ENCODE measurements at regions not wholly inside any gene's neighbourhood (a gene's known extent, or its start where the extent isn't known, plus 50 kb on each side); places are given as distances from the start of the nearest gene placed in this dataset.

GRCh38 chr12:115043079-115043478, 359.1 kb upstream of the TBX3 start:
- H3K4me3 ChIP-seq (ENCODE audit: low read depth, low read length), result no peak overlapping the region
- no peak for TF ChIP-seq MYC (IDR thresholded peaks at IDR 0.05; ENCODE audit: low read depth, low read length)
- TF ChIP-seq, protein P1, sequence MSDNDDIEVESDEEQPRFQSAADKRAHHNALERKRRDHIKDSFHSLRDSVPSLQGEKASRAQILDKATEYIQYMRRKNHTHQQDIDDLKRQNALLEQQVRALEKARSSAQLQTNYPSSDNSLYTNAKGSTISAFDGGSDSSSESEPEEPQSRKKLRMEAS (IDR thresholded peaks at IDR 0.05; ENCODE audit: low read depth, low read length), result no peak
- no peak for TF ChIP-seq POLR2A (IDR thresholded peaks at IDR 0.05; ENCODE audit: extremely low read depth, insufficient read length)
- TF ChIP-seq, protein P2, sequence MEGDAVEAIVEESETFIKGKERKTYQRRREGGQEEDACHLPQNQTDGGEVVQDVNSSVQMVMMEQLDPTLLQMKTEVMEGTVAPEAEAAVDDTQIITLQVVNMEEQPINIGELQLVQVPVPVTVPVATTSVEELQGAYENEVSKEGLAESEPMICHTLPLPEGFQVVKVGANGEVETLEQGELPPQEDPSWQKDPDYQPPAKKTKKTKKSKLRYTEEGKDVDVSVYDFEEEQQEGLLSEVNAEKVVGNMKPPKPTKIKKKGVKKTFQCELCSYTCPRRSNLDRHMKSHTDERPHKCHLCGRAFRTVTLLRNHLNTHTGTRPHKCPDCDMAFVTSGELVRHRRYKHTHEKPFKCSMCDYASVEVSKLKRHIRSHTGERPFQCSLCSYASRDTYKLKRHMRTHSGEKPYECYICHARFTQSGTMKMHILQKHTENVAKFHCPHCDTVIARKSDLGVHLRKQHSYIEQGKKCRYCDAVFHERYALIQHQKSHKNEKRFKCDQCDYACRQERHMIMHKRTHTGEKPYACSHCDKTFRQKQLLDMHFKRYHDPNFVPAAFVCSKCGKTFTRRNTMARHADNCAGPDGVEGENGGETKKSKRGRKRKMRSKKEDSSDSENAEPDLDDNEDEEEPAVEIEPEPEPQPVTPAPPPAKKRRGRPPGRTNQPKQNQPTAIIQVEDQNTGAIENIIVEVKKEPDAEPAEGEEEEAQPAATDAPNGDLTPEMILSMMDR (IDR thresholded peaks at IDR 0.05; ENCODE audit: low read depth, low read length), result no peak
- no peak for DNase-seq (ENCODE audit: low read depth)

DNA sequence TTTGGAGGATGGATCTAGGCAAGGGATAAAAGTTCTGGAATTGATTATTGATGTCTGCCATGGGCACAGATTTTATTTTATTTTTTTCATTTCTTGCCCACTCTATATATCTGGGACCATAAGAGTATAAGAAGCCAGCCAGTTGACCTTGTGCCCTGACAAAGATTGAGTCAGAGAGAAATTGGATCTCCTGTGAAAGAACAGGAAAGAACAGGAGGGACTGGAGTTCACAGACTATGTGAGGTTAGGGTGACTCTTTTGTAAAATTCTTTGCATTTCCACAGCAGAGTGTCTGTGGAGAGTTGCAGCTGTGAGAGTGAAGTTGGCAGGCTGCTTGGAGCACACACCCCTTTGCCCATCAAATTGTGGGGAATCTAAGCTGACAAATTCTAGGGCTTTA, 358.4 kb upstream of the TBX3 start:
- H3K4me3 ChIP-seq (ENCODE audit: low read depth, low read length), result no peak overlapping the region
- no peak for TF ChIP-seq MYC (IDR thresholded peaks at IDR 0.05; ENCODE audit: low read depth, low read length)
- TF ChIP-seq POLR2A (IDR thresholded peaks at IDR 0.05; ENCODE audit: extremely low read depth, insufficient read length), result no peak
- TF ChIP-seq, protein P2 (IDR thresholded peaks at IDR 0.05; ENCODE audit: low read depth, low read length), result no peak
- TF ChIP-seq, protein P1 (IDR thresholded peaks at IDR 0.05; ENCODE audit: low read depth, low read length), result no peak
- DNase-seq (ENCODE audit: low read depth), result no peak

DNA sequence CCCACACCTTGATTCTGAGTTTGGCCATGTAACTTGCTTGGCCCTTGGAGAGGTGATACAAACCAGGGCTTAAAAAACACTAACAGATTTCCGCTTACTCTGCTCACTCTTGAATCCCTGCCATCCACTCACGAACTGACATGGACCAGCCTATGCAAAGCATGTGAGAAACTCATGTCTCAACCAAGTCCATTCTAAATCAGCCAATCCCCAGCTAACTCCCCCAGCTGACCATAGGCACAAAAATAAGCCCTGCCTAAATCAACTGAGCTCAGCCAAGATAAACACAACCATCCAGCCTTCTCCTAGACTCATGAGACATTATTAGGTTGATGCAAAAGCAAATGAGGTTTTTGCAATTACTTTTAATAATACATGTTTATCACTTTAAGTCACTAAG, 353.9 kb upstream of the TBX3 start:
- no peak for DNase-seq (ENCODE audit: low read depth)
- TF ChIP-seq, protein P2 (IDR thresholded peaks at IDR 0.05; ENCODE audit: low read depth, low read length), result no peak
- TF ChIP-seq MYC (IDR thresholded peaks at IDR 0.05; ENCODE audit: low read depth, low read length), result no peak
- TF ChIP-seq, protein P1 (IDR thresholded peaks at IDR 0.05; ENCODE audit: low read depth, low read length), result no peak
- no peak for TF ChIP-seq POLR2A (IDR thresholded peaks at IDR 0.05; ENCODE audit: extremely low read depth, insufficient read length)
- no peak overlapping the region for H3K4me3 ChIP-seq (ENCODE audit: low read depth, low read length)

DNA sequence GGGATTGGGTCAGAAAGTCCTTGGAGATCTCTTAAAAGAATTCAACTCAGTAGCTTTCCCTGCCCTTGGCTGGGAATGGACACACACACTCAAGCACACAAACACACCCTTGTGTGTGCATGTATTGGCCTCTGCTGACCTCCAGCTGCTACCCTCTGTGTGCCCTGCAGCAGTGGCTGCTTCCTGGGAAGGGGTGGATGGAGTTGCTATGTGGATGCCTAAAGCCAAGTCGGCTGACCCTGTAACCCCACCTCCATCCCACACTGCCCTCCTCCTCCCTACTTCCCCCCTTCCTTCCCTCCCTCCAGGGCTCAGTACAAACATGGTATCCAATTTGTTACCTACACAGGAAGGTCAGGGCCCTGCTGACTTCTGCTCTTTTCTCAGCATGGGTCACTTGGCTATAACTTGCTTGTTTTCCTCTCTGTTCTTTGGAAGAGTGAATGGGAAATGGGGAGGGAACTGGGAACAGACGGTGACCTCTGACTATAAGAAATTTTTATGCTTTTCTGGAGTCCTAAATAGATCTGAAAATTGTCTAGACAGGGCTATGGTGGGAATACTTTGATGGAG, 351.6 kb upstream of the TBX3 start:
- TF ChIP-seq POLR2A (IDR thresholded peaks at IDR 0.05; ENCODE audit: extremely low read depth, insufficient read length) (no peak), MYC (IDR thresholded peaks at IDR 0.05; ENCODE audit: low read depth, low read length) (no peak)
- TF ChIP-seq, protein P2 (IDR thresholded peaks at IDR 0.05; ENCODE audit: low read depth, low read length), result no peak
- TF ChIP-seq, protein P1 (IDR thresholded peaks at IDR 0.05; ENCODE audit: low read depth, low read length), result no peak
- H3K4me3 ChIP-seq (ENCODE audit: low read depth, low read length), result no peak overlapping the region
- no peak for DNase-seq (ENCODE audit: low read depth)

- no peak overlapping the region for H3K4me3 ChIP-seq (ENCODE audit: low read depth, low read length)
- TF ChIP-seq, protein P2 (IDR thresholded peaks at IDR 0.05; ENCODE audit: low read depth, low read length), result no peak
- TF ChIP-seq POLR2A (IDR thresholded peaks at IDR 0.05; ENCODE audit: extremely low read depth, insufficient read length) (no peak), MYC (IDR thresholded peaks at IDR 0.05; ENCODE audit: low read depth, low read length) (no peak)
- TF ChIP-seq, protein P1 (IDR thresholded peaks at IDR 0.05; ENCODE audit: low read depth, low read length), result no peak
- DNase-seq (ENCODE audit: low read depth), result no peak
Observed at GRCh38 chr12:115032521-115032920, 348.5 kb upstream of the TBX3 start.
